ENCODE measurements at regions not wholly inside any gene's neighbourhood (a gene's known extent, or its start where the extent isn't known, plus 50 kb on each side); places are given as distances from the start of the nearest gene placed in this dataset.

- TF ChIP-seq, protein P1, sequence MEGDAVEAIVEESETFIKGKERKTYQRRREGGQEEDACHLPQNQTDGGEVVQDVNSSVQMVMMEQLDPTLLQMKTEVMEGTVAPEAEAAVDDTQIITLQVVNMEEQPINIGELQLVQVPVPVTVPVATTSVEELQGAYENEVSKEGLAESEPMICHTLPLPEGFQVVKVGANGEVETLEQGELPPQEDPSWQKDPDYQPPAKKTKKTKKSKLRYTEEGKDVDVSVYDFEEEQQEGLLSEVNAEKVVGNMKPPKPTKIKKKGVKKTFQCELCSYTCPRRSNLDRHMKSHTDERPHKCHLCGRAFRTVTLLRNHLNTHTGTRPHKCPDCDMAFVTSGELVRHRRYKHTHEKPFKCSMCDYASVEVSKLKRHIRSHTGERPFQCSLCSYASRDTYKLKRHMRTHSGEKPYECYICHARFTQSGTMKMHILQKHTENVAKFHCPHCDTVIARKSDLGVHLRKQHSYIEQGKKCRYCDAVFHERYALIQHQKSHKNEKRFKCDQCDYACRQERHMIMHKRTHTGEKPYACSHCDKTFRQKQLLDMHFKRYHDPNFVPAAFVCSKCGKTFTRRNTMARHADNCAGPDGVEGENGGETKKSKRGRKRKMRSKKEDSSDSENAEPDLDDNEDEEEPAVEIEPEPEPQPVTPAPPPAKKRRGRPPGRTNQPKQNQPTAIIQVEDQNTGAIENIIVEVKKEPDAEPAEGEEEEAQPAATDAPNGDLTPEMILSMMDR (IDR thresholded peaks at IDR 0.05), result no peak
- TF ChIP-seq POLR2A (IDR thresholded peaks at IDR 0.05) (no peak), POLR2AphosphoS5 (IDR thresholded peaks at IDR 0.05) (no peak), EP300 (IDR thresholded peaks at IDR 0.05) (no peak)
Observed at GRCh38 chr6:144724818-144725217, 439.7 kb downstream of the UTRN start.

Data from suprapubic skin (tissue), 4 donors.